ENCODE measurements at regions not wholly inside any gene's neighbourhood (a gene's known extent, or its start where the extent isn't known, plus 50 kb on each side); places are given as distances from the start of the nearest gene placed in this dataset.

DNA sequence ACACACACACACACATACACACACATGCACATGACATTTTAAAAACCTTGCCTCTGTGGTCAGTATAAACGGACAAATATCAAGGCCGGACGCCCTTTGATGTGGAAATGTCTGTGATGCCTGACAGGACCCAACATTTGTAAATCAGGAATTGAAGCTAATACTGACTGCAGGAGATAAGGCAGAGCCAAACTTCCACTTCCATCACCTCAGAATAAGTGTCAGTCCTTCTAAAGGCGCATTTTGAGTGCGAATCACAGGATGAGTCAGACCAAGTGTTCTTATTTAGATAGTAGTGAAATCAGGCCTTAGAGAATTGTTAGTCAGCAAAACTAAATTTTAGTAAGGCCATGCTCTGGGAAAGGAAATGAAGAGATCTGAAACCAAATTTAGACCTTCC is 211.7 kb upstream of the LRATD1 start:
- Histone ChIP-seq H3K36me3 (no peaks in the 10 kb centered on the region), H3K27me3 (no peaks in the 10 kb centered on the region), H3K4me1 (no peaks in the 10 kb centered on the region), H3K9me3 (no peaks in the 10 kb centered on the region), H3K27ac (no peak overlapping the region), H3K4me3 (no peak overlapping the region)
- ATAC-seq: no peak
- TF ChIP-seq, protein P1, sequence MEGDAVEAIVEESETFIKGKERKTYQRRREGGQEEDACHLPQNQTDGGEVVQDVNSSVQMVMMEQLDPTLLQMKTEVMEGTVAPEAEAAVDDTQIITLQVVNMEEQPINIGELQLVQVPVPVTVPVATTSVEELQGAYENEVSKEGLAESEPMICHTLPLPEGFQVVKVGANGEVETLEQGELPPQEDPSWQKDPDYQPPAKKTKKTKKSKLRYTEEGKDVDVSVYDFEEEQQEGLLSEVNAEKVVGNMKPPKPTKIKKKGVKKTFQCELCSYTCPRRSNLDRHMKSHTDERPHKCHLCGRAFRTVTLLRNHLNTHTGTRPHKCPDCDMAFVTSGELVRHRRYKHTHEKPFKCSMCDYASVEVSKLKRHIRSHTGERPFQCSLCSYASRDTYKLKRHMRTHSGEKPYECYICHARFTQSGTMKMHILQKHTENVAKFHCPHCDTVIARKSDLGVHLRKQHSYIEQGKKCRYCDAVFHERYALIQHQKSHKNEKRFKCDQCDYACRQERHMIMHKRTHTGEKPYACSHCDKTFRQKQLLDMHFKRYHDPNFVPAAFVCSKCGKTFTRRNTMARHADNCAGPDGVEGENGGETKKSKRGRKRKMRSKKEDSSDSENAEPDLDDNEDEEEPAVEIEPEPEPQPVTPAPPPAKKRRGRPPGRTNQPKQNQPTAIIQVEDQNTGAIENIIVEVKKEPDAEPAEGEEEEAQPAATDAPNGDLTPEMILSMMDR (IDR thresholded peaks at IDR 0.05 in 4 of 5, conservative IDR thresholded peaks at IDR 0.05 in 1 of 5): no peak
- in situ Hi-C loops (cut with MboI; ENCODE audit: low sequenced_read_pairs in 4 of 4) (no loop called here), intact Hi-C loops (cut with DNase I; ENCODE audit: low total_unique reads) (no loop called here)
- no peak for DNase-seq

DNA sequence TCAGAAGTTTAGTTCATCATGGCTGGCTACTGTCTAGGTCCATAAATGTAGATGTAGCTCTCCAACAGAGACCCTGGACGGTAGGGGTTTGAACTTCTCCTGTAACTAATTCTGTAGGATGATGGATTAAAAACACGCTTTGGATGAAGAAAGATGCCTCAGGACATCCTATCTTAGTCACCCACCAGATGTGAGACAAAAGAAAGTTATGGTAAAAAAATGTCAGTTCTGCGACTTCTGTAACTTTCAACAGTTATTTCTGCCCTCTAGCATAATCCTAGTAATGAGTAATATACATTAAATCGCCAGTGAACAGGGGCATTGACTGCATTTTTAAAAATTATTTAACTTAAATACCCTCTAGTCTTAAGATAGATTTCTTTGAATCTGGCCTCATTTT is 210.1 kb upstream of the LRATD1 start:
- no peaks in the 10 kb centered on the region for H3K4me1 ChIP-seq
- ATAC-seq (no peak), DNase-seq (no peak)
- H3K4me3 ChIP-seq: no peak overlapping the region
- H3K36me3 ChIP-seq: no peaks in the 10 kb centered on the region
- no peak for TF ChIP-seq POLR2A (IDR thresholded peaks at IDR 0.05)
- TF ChIP-seq, protein P1 (IDR thresholded peaks at IDR 0.05 in 4 of 5, conservative IDR thresholded peaks at IDR 0.05 in 1 of 5): no peak
- in situ Hi-C loops (cut with MboI; ENCODE audit: low sequenced_read_pairs in 4 of 4): no loop called here
- H3K9me3 ChIP-seq: no peaks in the 10 kb centered on the region
- no peak overlapping the region for H3K27ac ChIP-seq
- intact Hi-C loops (cut with DNase I; ENCODE audit: low total_unique reads): no loop called here
- H3K27me3 ChIP-seq: no peaks in the 10 kb centered on the region

DNA sequence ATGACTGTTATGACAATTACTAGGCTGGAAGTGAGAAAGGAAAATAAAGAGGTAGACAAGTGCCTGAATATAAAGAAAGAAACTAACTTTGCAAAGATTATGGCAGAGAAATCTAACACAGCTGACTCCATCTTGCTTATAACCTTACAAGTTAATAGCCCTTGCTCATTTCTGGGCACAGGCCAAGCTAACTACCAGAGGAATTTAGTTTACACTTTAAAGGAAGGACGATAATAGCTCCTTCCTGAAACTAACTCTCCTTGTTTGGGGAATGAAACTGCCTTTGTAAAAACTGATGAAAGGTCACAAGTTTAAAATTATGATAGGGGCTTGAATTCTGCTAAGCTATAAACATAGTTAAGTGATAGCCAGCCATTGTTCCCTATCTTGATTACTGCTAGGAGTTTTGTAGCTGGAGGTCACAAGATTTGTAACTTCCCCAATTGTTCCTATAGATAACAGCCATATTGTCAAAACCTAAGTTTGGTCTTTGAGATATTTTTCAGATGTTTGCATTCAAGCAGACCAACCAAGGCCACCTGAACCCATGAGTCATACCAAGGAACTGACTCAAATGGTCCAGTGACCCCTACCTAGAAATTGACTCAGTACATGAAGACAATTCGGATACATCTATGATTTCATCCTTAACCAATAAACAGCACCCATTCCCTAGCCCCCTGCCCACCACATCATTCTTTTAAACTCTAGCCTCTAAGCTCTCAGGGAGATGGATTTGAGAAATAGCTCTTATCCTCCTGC is 209.2 kb upstream of the LRATD1 start:
- no peaks in the 10 kb centered on the region for H3K27me3 ChIP-seq
- no peak overlapping the region for H3K27ac ChIP-seq
- no peak for DNase-seq
- TF ChIP-seq, protein P1 (IDR thresholded peaks at IDR 0.05 in 4 of 5, conservative IDR thresholded peaks at IDR 0.05 in 1 of 5): no peak
- no peak for TF ChIP-seq POLR2A (IDR thresholded peaks at IDR 0.05)
- H3K4me1 ChIP-seq: no peaks in the 10 kb centered on the region
- in situ Hi-C loops (cut with MboI; ENCODE audit: low sequenced_read_pairs in 4 of 4) (no loop called here), intact Hi-C loops (cut with DNase I; ENCODE audit: low total_unique reads) (no loop called here)
- H3K9me3 ChIP-seq: no peaks in the 10 kb centered on the region
- no peak for ATAC-seq
- no peak overlapping the region for H3K4me3 ChIP-seq
- no peaks in the 10 kb centered on the region for H3K36me3 ChIP-seq

DNA sequence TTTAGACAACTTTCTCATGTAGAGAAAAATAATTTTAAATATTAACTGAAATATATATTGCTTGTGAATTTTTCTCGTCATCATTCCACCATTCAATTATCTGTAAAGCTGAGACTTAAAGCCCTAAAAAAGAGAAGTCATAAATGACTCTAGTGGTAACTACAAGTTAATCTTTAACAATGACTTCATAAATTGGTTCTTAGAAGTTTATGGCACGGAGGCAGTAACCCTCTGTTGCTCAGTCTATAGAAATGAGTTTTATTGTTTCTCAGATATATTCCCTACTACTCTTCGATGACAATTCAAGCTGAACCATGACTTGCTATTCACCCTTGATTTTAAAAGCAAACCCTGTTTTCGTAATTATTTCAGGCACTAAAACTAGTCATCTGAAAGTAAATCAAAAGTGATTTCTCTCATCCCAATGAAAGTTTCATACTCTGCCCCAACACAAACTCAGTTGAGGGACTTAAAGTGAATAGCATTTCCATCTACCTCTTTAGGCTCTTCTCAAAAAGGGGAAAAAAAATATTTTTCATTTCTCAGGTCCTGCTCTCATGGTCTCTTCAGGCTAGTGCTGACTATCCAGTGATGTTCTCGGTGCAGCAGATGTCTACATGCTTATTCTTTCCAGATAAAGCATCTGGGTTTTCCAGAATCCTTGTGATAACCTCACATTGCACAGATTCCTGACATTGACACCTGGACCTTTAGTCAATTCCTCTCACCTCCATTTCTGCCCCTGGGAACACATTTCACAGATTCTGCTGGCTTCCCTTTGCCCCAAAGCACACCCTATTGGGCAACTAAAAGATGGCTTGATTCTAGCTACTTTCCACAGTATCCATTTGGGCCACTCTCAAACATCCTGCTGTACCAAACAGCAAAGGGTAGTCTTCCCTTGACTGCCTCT is 207.8 kb upstream of the LRATD1 start:
- Histone ChIP-seq H3K4me3 (no peak overlapping the region), H3K27me3 (no peaks in the 10 kb centered on the region), H3K9me3 (no peaks in the 10 kb centered on the region), H3K4me1 (no peaks in the 10 kb centered on the region), H3K36me3 (no peaks in the 10 kb centered on the region), H3K27ac (no peak overlapping the region)
- intact Hi-C loops (cut with DNase I; ENCODE audit: low total_unique reads): no loop called here
- TF ChIP-seq POLR2A (IDR thresholded peaks at IDR 0.05): no peak
- TF ChIP-seq, protein P1 (IDR thresholded peaks at IDR 0.05 in 4 of 5, conservative IDR thresholded peaks at IDR 0.05 in 1 of 5): no peak
- DNase-seq (no peak), ATAC-seq (no peak)
- in situ Hi-C loops (cut with MboI; ENCODE audit: low sequenced_read_pairs in 4 of 4): no loop called here

Data from gastrocnemius medialis (tissue), 4 donors.